GM18868 (cell line): ENCODE measurements at regions not wholly inside any gene's neighbourhood (a gene's known extent, or its start where the extent isn't known, plus 50 kb on each side); places are given as distances from the start of the nearest gene placed in this dataset.

Experiments
- ATAC-seq: cut with Tn5 transposase; IDR thresholded peaks from one replicate; pipeline ENCODE4 v1.9.1; 2021; ENCODE audit warnings: mild to moderate bottlenecking, moderate library complexity; ENCODE audit not compliant: unreplicated experiment

DNA sequence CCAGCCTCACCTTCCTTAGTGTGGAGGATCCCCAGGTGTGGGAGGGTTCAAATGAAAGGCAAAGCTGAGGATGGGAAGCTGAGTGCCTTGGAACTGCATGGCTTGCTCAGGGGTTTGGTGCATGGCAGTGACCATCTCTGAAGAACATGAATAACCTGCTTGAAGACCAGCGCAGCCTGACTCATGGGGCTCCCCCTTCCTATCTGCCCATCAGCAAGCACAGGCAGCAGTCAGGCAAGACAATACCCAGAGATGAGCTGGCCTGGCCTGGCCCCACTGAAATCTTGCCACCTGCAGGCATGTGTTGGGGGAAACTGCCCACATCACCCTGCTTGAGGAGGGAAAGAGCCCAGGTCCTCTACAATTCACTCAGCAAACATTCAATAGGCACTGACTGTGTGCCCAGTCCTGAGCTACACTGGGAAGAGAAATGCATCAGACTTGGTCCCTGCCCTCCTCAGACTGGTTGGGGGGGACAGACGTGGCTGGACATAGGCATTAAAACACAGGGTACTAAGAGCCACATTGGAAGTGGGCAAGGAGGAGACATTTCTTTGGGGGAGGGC lies 105.0 kb upstream of the ALDH1B1 start:
- ATAC-seq: peak; percentile 71

GRCh38 chr9:38286766-38287165 lies 105.7 kb upstream of the ALDH1B1 start:
- ATAC-seq: no peak

- no peak for ATAC-seq
These were observed 106.1 kb upstream of the ALDH1B1 start for GRCh38 chr9:38286357-38286756.

DNA sequence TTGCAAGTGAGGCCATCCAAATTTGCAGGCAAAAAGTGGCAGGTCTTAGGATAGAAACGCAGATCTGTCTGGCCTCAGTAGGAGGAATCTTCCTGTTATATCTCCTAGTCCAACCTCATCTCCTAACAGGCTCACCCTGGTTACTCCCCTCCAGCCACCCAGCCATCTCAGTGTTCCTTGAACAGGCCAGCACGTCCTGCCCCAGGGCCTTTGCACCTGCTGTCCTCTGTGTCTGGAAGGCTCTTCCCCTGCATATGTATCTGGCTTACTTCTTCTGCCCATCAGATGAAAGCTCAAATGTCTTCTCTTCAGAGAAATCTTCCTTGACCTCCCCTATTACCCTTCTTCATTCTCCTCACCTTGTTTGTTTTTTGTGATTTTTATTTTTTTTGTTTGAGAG lies 107.3 kb upstream of the ALDH1B1 start:
- ATAC-seq: no peak

- no peak for ATAC-seq
These were observed 107.9 kb upstream of the ALDH1B1 start for GRCh38 chr9:38284588-38285051.

DNA sequence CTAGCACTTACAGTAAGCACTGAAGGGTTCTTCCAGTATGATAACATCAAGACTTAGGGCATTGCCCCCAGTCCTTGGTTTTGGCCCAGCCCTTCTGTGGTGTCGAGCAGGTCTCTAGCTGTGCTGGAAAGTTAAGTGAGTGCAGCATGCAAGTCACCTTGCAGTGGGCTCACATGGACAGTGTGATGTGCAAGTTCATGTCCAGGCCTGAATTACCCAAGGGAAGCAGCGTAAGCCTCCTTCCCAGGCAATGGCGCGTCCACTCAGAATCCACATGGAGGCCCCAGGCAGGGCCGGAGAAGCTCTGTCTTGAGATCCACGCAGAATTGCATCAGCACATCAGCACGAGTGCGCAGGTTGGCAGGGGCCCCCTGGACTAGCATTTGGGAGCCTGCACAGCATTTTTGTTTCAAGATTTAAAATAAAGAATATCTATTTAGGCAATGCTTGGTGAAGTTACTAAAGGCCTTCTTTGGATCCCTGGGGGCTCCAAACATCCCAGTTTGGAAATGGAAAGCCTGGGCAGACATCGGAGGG lies 108.4 kb upstream of the ALDH1B1 start:
- ATAC-seq: no peak

- no peak for ATAC-seq
These were observed 109.7 kb upstream of the ALDH1B1 start for GRCh38 chr9:38282756-38283155.

- ATAC-seq: no peak
These were observed 110.6 kb upstream of the ALDH1B1 start for GRCh38 chr9:38281917-38282316.

- ATAC-seq: no peak
These were observed 111.3 kb upstream of the ALDH1B1 start for GRCh38 chr9:38281196-38281595.

GRCh38 chr9:38280251-38280800 lies 112.2 kb upstream of the ALDH1B1 start:
- ATAC-seq: no peak

GRCh38 chr9:38278931-38279679 lies 113.4 kb upstream of the ALDH1B1 start:
- ATAC-seq: no peak

DNA sequence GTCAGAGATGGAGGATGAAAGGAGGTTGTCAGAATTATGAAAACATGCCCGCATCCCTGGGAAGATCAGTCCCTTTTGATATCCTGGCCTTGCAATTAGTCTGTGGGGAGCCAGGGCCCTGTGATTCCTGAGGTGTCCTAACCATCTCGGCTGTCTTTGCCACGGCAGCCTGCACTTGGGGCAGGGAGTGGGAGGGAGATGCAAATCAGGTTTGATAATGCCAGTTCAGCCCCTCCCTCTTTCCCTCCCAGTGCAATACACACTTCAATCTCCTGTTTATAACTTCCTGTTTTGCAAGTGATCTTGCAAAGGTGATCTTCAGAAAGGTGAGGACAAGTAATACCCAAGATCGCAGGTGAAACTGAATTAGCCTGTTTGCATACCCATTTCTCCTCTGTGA lies 114.0 kb upstream of the ALDH1B1 start:
- ATAC-seq: no peak

- ATAC-seq: no peak
These were observed 114.8 kb upstream of the ALDH1B1 start for GRCh38 chr9:38277601-38278200.

DNA sequence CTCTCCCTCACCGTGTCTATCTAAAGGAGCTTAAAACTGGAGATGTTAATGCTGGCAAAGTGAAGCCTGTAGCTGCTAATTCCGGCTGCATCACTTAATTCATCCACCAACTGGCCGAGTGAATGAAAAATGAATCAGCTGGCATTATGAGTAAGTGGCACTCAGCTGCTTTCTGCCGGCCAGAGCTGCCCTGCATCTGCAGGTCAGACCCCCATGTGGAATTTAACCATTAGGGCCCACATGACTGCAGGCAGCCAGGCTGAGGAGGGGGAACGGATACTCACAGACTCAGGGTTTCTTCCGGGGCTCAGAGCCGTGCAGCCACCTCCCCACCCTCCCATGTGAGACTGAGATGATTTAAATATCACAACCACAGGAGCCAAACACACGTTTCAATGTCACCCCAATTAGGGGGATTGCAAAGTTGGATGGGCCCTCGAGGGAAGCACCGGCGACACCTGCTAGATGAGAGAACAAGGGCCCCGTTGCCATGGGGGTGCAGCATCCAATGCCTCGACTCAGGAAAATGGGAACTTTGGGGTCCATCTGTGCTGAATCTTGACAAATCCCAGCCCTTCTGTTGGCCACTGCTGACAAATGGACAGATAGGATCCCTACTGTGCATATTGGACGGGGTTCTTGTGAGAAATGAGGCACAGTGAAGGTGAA lies 115.6 kb upstream of the ALDH1B1 start:
- ATAC-seq: no peak

DNA sequence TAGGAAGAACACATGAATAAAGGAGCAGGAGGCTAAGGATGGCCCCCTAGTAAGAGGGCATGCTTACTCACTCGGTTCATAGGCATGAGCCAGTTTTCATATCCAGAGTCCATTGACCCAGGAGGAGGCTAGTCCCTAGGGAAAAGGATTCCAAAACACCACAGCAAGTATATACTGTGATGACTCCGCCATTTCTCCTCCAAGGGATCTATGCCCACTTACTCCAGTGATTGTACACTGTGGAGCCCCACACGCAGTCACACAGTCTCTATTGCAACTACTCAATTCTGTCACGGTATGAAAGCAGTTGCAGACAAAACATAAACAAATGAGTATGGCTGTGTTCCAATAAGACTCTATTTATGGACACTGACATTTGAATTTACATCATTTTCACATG lies 117.7 kb upstream of the ALDH1B1 start:
- no peak for ATAC-seq

DNA sequence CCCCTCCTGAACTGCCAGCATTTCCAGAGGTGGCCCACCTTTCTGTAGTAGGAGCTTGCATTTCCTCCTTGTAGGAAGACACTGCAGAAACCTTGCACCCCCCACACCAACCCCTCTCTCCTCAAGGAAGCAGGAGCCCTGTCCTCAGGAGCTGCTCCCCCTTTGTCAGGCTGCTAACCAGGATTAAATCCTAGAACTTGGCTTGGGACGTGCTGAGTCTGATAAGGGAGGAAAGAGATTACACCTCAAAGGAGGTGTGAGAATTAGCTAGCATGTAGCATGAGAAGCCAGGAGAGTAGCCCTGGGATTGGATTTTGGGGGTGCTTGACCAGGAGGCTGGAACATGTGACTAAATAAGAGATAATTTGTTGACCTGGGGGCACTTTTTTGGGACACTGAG lies 119.8 kb upstream of the ALDH1B1 start:
- ATAC-seq: no peak

- ATAC-seq: no peak
These were observed 120.7 kb upstream of the ALDH1B1 start for GRCh38 chr9:38271666-38272241.

GRCh38 chr9:38269775-38270174 lies 122.7 kb upstream of the ALDH1B1 start:
- ATAC-seq: no peak

DNA sequence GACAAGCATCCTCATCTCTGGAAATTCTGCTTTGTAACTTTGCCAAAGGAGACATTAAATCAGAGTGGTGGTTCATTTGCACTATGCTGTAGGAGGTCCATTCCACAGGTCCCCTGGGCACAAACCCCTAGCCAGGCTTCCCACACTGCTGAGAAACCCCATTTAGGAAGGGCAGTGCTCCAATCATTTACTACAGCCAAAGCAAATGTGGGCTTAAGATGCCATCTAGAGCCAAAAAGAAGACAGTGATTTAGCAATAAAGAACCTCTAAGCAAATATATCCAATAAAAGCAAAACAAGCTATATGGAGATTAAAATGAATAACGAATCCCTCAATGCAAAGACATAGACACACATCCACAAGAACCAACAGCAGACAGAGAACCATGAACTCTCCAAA lies 129.0 kb upstream of the ALDH1B1 start:
- ATAC-seq: no peak

GRCh38 chr9:38259519-38260218 lies 132.8 kb upstream of the ALDH1B1 start:
- no peak for ATAC-seq
